NCI-H524 treated with DMSO at 0.1 percent for 48 hours (cell line): ENCODE measurements at regions not wholly inside any gene's neighbourhood (a gene's known extent, or its start where the extent isn't known, plus 50 kb on each side); places are given as distances from the start of the nearest gene placed in this dataset.
A peak's percentile ranks its signal among the peaks of the same experiment; 100 is the strongest.

Experiments
- DNase-seq: peaks from one replicate; lab custom pipeline; 2025; lab: John Stamatoyannopoulos, UW

DNA sequence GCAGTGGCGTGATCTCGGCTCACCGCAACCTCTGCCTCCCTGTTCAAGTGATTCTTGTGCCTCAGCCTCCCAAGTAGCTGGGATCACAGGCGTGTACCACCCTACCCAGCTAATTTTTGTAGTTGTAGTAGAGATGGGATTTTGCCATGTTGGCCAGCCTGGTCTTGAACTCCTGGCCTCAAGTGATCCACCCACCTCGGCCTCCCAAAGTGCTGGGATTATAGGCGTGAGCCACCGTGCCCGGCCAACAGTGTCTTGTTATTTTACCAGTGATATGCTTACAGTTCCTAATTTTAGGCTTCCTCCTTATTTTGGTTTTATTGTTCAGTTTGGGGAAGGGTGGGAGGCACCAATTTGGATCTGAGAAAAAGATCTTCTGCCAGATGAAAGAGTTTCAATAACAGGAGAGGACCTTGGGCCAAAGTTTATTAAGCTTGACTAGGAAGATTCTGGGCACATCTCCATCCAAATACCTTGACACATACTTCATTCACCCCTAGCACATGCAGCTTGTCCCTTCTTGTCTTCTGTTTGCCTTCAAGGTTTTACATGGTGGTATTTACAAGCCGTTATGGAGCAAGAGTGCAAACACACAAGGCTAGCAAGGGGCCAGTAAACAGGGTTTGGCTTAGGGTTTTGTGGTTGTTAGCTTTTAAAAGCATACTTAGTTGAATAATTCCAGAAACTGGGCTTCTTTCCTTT is 168.1 kb upstream of the DMRT1 start:
- DNase-seq: no peak

GRCh38 chr9:673966-674526 is 167.5 kb upstream of the DMRT1 start:
- DNase-seq: no peak

GRCh38 chr9:675697-676370 is 165.7 kb upstream of the DMRT1 start:
- DNase-seq: no peak

GRCh38 chr9:676780-677438 is 164.6 kb upstream of the DMRT1 start:
- DNase-seq: no peak

DNA sequence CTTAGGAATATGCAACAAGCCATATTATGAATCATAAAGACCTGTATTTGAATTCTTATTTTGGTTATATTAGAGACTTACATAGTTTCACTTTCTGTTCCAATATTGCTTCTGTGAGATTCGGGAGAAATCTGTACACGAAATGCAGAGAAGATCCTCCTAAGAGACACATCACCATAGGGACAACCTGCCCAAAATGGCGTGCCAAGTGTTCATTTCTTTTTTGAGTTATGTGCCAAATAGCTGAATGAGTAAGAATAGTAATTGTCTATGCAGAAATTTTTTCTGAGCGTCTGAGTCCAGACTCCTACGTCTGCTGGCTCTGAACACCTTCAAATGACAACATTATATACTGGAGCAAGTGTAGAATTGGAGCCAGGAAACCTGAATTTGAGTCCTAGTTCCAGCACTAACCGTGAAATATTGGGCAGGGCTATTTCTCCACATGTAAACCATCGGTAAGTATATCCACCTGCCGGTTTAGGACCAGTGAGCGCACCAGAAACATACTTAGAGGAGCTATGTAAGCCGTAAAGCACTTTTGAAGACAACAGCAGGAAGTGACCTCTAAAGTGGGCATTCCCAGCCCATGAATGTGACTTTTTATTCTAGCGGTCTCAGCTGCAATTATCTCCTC is 163.9 kb upstream of the DMRT1 start:
- DNase-seq: no peak

DNA sequence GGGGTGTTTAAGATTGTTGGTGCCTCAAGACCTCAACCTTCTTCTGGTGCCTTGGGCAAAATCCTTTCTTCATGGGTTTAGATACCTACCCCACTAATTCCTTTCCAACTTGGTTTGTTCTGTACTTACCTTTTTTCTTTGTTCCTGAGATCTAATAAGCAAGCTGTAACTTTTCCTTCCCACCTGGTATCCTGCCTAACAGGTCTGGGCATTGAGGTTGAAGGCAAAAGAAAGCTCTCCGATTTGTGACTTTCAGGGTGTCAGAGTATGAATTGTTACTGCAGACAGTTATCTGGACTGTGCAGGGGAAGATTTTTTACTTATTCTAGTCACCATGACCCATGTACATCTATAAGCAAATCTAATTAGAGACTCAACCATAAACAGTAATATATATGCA is 162.6 kb upstream of the DMRT1 start:
- DNase-seq: no peak

DNA sequence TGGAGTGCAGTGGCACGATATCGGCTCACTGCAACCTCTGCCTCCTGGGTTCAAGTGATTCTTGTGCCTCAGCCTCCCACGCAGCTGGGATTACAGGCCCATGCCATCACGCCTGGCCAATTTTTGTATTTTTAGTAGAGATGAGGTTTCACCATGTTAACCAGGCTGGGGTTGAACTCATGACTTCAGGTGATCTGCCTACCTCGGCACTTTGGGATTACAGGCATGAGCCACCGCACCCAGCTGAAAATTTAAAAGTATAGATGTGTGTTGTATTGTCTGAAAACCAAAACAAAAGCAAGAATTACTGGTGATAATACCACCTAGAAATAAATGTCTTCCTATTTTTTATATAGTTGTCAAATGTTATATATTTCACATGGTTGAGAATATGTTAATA is 162.0 kb upstream of the DMRT1 start:
- no peak for DNase-seq

DNA sequence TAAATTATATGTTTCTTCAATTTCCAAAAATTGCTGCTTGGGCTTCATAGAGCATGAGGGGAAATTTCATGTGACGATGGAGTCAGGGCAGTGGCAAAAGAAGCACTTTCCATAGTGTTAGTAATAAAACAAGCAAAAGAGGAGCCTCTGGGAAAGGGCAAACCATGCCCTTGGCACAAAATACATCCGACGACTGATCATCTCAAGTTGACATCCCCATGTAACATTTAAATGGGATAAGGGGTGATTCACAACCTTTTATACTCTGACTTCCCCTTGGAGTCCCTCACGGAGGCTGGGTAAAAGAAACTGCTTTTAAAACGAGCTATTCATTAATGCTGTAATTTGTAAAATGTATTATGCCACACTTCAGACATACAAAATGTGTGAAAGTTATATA is 161.4 kb upstream of the DMRT1 start:
- DNase-seq: no peak

GRCh38 chr9:682633-683508 is 158.6 kb upstream of the DMRT1 start:
- DNase-seq: no peak

DNA sequence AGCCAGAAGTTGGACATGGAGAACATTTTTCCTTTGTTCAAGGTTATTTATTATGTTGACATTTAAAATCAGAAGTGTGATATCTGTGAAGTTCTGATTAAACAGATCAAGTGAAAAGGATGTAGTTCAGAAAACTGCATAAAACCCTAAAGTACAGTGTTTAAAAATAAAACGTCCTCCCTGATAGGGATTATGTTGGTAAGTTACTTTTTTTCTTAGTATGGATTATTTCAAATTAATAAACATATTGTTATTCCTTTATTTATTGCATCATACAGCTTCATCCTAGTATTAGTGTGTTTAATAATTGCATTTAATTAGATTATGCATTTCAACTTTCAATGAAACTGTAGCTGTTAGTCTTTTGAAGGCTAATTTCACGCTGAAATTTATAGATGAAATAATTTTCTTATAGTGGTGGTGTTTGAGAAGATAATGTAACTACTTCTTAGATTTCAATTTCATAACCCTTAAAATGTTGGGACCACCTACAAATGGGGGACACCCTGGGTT is 157.9 kb upstream of the DMRT1 start:
- DNase-seq: no peak

DNA sequence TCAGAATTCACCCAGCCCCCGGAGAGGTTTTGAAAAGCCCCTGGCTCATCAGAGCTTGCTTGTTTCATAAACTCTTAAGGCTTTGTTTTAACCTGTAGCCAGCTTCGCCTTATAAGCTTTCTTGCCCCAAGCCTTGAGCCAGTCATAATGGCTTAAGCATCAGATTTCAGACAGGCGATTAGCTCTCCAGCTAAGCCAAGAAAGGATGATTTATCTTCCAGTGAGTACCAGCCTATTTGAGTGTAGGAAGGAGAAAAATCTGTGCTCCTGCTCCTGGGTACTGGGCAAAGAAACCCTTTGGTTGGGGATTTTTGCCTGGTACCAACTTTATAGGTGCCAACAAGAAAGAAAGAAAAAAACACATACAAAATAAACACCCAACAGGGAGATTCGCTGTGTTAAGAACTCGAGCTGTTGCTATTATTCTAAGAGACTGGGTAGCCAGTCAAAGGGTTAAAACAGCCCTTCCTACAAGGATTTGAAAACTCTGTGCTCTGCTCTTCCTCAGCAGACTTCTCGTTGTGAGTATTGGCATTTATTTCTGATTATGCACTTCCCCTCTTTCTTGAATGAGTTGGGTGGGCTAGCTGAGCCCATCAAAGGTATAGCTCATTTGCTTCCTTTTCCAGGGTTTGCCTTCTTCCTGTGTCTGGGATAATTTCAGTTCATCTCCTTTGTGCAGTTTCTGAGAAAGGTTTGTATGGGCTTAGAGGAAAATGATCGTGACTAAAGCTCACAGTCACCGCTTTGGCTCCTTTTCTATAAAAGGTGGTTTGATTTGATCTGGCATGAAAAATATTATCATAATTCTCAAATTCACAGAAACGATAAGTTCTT is 157.2 kb upstream of the DMRT1 start:
- DNase-seq: peak; percentile 43

DNA sequence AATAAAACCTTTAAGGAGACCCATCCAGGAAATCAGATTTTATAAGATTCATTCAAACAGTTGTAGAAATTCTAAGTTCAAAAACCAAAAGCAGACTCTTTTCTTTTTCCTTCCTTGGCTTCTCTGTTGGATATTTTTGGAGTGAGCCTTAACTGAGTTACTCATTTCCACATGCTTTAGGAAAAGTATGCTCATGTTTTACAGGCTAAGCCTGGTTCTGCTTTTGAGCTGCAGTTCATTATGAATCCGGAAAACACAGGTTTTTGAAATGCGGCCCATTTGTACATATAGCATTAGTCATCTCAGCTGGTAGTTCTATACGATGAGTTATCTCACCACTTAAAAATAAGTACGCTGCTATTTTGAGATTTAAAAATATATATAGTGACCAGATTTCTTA is 156.6 kb upstream of the DMRT1 start:
- DNase-seq: no peak

DNA sequence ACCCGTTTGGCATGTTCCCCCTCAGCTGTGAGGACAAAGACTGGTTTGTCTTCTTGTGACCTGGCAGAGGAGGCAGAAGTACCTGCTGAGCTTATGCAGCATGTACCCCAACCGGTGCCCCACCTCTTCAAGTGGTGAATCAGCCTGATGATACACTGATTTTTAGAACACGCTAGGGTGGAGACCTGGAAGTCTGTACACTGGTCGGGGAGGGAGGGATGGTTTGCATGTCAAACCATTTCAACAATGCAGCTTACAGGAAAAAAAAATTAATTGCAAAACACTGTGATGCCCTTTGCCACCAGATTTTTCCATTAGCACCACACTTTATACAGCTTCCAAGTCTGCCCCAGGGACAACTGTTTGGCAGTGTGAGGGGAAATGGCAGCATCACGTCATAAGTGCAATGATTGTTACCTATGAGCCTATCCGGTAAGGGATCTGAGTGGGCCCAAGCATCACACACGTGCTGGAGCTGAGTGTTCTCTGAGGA is 155.1 kb upstream of the DMRT1 start:
- no peak for DNase-seq

GRCh38 chr9:687034-687785 is 154.3 kb upstream of the DMRT1 start:
- no peak for DNase-seq

DNA sequence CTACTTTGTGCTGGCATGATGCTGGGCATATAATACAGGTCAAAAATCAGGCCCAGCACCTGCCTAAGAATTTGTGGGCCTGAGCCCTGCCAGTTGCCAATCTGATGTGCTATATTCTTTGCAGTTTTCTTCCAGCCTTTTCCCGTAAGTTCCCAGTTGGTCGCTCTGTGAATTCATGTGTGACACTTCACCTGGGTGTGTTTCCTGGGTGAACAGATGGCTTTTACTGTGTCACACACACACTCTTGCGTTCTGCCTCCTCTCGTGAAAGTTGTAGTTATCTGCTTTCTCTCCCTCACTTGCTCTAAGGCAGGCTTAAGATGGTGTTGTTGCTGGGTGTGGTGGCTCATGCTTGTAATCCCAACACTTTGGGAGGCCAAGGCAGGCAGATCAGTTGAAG is 153.5 kb upstream of the DMRT1 start:
- DNase-seq: no peak

GRCh38 chr9:690517-691111 is 150.9 kb upstream of the DMRT1 start:
- DNase-seq: no peak

- DNase-seq: no peak
These were observed 149.6 kb upstream of the DMRT1 start for GRCh38 chr9:691825-692400.

DNA sequence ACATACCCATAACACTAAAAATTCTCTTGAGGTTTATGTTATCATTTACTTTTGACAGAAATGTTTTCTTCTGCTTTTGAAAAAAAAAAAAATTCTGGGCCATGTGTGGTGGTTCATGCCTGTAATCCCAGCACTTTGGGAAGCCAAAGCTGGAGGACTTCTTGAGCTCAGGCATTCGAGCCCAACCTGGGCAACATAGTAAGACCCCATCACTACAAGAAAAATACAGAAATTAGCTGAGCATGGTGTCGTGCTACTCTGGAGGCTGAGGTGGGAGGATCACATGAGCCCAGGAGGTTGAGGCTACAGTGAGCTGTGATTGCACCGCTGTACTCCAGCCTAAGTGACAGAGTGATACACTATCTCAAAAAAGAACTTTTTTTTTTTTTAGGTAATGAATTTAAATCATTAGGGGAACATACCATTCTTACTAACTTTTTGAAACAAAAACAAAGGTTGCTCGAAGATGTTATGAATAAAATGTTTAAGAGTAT is 148.8 kb upstream of the DMRT1 start:
- no peak for DNase-seq
